ENCODE measurements at regions not wholly inside any gene's neighbourhood (a gene's known extent, or its start where the extent isn't known, plus 50 kb on each side); places are given as distances from the start of the nearest gene placed in this dataset.
"Not testable (repeated sequence)": the region's sequence is repeated elsewhere in the genome, so short reads cannot be mapped to it uniquely, and the experiment has no call there.

- no peak for DNase-seq
Measured at GRCh38 chr12:23281295-23281694, 656.3 kb downstream of the ETNK1 start.

- DNase-seq, result no peak
Measured at GRCh38 chr12:23282701-23283100, 657.7 kb downstream of the ETNK1 start.

- DNase-seq, result not testable (repeated sequence)
Measured at GRCh38 chr12:23285764-23286530, 661.0 kb downstream of the ETNK1 start.

GRCh38 chr12:23290627-23291330 lies 658.7 kb downstream of the SOX5 start:
- DNase-seq, result no peak

- DNase-seq, result no peak
Measured at GRCh38 chr12:23303220-23303619, 646.2 kb downstream of the SOX5 start.

- DNase-seq, result no peak
Measured at GRCh38 chr12:23303821-23304220, 645.6 kb downstream of the SOX5 start.

GRCh38 chr12:23333938-23334337 lies 615.5 kb downstream of the SOX5 start:
- DNase-seq, result no peak

- DNase-seq, result no peak
Measured at GRCh38 chr12:23335593-23335992, 613.9 kb downstream of the SOX5 start.

- no peak for DNase-seq
Measured at GRCh38 chr12:23337213-23337612, 612.3 kb downstream of the SOX5 start.

- no peak for DNase-seq
Measured at GRCh38 chr12:23340351-23340750, 609.1 kb downstream of the SOX5 start.

GRCh38 chr12:23342407-23342806 lies 607.1 kb downstream of the SOX5 start:
- DNase-seq, result no peak

- DNase-seq, result no peak
Measured at GRCh38 chr12:23349564-23349963, 599.9 kb downstream of the SOX5 start.

GRCh38 chr12:23350808-23351207 lies 598.7 kb downstream of the SOX5 start:
- DNase-seq, result no peak

GRCh38 chr12:23352670-23353069 lies 596.8 kb downstream of the SOX5 start:
- DNase-seq, result no peak

GRCh38 chr12:23354800-23355199 lies 594.7 kb downstream of the SOX5 start:
- no peak for DNase-seq

- no peak for DNase-seq
Measured at GRCh38 chr12:23356440-23356839, 593.0 kb downstream of the SOX5 start.

- no peak for DNase-seq
Measured at GRCh38 chr12:23356927-23357708, 592.4 kb downstream of the SOX5 start.

GRCh38 chr12:23359975-23360701 lies 589.3 kb downstream of the SOX5 start:
- no peak for DNase-seq

- DNase-seq, result no peak
Measured at GRCh38 chr12:23361971-23362370, 587.5 kb downstream of the SOX5 start.

GRCh38 chr12:23368590-23368989 lies 580.9 kb downstream of the SOX5 start:
- no peak for DNase-seq

GRCh38 chr12:23375621-23376020 lies 573.8 kb downstream of the SOX5 start:
- DNase-seq, result no peak

- no peak for DNase-seq
Measured at GRCh38 chr12:23376238-23376637, 573.2 kb downstream of the SOX5 start.

Data from HCEC 1CT (cell line).